GM04504 (cell line): ENCODE measurements at regions not wholly inside any gene's neighbourhood (a gene's known extent, or its start where the extent isn't known, plus 50 kb on each side); places are given as distances from the start of the nearest gene placed in this dataset.
A peak's percentile ranks its signal among the peaks of the same experiment; 100 is the strongest.
"Not testable (repeated sequence)": the region's sequence is repeated elsewhere in the genome, so short reads cannot be mapped to it uniquely, and the experiment has no call there.

Experiments
- DNase-seq: peaks from one replicate; pipeline ENCODE4 v3.0.0-alpha.2; 2012; ENCODE audit warnings: low read depth

DNA sequence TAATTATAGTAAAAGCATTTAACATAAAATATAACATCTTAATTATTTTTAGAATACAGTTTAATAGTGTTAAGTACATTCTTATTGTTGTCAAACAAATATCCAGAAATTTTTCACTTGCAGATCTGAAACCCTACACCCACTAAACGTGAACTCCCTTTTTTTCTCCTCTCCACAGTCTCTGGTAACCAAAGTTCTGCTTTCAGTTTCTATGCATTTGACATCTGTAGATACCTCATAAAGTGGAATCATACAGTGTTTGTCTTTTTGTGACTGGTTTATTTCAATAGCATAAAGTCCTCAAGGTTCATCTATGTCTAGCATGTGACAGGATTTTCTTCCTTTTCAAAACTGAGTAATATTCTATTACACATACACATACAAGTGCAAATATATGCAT lies 286.3 kb downstream of the BTBD3 start:
- no peak for DNase-seq

DNA sequence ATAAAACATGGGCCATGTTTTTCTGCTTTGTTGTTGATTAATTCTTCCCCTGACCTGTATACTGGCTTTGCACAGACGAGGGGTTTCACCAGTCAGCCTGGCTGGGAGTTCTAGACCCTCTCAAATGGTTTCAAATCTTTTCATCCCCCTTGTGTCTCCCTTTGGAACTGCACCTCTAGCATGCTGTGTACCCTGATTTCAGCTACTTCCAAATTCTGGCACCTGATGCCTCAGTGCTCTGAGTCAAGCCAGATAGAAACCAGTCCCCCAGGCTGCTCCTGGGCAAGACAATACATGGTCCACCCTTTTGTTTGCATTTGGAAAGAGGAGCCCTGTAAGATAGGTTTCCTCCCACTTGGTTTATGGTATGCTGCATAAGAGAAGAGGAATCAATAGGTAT lies 290.2 kb downstream of the BTBD3 start:
- no peak for DNase-seq

DNA sequence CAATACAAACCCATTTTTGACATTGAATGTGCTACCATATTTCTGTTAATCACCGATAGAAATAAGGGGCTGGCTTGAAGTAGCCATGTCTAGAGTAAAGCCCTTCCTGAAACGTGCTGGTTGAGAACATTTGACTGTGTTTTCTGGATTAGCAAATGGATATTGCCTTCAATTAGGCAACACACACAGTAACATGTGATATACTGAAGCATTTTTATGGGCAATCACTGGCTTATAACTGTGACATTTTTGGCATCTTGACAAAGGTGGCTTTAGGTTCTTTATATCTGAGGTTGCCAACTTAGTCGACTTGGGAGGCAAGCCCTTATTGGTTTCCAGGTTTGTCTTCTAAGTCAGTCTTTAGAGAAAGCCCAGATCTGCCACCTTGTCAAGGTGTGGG lies 292.9 kb downstream of the BTBD3 start:
- no peak for DNase-seq

DNA sequence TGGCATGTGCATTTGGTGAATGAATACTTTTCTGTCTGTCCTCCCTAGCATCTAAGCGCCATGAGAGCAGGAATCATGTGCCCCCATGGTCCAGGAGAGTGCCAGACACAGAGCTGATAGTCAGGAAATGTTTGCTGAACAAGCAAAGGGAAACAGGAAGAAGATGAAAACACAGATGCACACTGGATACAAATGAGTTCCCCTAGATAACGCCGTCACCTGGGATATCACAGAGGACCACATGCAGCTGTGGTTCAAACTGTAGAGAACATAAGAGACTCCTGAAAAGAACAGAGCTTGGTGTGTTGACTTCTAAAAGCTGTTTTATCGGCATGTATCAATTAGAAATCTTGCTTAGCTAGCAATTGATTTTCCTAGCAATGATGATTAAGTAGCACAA lies 293.7 kb downstream of the BTBD3 start:
- no peak for DNase-seq

DNA sequence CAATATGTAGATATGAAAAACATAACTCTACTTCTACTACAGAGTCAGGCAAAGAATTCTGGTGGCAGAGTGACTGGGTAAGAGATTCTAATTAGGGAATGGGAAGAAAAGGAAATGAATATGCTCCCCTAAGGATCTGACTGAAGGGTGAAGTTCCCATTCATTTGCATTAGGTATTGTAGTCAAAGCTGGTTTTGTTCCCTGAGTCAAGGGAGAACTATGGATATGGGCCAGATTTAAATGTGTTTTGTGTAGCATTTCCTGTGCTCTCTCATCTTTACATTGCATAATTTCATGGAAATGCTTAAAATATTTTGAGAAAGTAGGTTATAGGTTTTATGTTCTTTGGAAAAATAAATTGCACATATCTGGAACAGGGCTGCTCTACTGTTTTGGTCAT lies 299.7 kb downstream of the BTBD3 start:
- no peak for DNase-seq

DNA sequence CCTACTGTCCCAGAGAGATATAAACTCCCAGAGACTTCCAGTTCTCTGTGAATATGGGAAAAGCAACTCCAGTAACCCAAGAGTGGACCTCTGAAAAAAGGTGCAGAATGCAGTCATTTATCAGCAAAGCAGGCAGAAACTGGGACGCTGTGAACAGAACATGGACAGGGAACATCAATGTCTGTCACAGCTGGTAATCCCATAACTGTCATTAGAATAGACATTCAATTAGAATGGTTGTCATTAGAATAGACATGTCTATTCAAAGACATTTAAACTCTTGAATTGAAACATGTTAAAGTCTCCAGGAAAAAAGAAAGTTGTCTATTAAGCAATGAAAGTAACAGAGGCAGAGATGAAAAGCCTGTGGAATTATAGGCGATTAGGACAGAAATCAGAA lies 302.1 kb downstream of the BTBD3 start:
- no peak for DNase-seq

DNA sequence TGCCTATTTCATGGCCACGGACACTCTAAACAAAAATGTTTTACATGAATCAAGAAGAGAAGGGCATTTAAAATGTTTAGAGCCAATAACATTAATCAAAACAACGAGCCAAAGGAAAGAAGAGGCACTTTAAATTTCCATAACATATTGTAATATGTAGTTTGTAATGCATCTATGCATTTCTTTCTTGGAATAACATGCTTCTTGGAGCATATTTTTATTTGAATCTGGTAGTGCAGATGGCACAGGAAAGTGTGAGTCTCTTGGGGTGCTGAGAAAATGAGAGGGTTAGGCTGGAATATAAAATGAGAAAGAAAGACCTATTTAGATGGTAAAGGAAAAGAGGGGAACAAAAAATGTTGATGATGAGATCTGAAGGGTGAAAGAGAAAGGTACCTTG lies 305.4 kb downstream of the BTBD3 start:
- no peak for DNase-seq

DNA sequence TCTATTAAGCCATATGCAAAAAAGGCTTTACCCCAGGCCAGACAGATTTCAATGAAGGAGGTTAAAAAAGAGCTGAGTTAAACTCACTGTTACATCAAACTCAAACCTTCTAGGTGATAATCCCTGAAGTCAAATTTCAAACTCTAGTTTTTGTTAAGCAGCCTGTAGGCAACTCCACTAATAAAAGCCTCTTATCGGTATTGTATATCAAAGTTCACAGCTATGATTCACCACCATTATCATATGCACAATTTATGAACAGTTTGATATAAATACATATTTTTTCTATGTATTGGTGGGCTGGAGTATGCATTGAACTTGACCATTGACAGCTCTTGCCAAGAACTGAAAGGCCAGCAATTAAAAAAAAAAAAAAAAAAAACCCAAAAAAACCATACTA lies 308.2 kb downstream of the BTBD3 start:
- no peak for DNase-seq

DNA sequence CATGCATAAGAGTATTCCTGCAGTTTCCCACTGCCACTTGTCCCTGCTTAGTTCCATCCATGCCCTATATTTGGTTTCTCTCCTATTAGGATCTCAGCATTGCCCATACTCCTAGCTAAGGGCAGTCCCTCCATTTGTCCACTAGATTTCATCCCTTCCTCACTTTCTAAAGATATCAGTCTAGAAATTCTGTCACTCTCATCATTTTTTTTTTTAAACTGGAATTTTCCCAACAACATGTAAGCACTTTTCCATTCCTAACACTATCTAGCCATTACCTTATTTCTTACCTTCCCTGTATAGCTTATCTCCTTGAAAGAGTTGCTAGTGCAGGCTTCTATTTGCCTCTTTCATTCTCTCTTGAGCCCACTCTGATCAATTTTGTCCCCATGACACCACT lies 312.2 kb downstream of the BTBD3 start:
- DNase-seq = no peak

DNA sequence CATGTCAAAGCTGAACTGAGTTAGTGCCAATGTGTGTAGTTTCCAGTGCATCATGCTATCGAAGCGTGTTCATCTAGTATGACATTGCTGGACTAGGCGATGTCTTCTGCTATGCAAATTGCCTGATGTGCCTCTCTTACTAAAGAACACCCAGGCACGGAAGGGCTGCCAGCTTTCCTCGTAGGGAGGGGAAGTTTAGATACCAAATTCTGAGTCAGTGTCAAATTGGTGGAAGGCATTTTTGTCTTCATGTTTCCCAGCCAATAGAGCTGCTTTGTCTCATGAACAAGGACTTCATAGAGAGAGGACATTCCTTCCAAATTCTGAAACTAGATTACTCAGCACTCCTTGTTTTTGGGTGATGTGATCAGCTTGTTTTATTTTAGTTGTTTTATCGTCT lies 320.1 kb downstream of the BTBD3 start:
- peak; percentile 1 for DNase-seq

DNA sequence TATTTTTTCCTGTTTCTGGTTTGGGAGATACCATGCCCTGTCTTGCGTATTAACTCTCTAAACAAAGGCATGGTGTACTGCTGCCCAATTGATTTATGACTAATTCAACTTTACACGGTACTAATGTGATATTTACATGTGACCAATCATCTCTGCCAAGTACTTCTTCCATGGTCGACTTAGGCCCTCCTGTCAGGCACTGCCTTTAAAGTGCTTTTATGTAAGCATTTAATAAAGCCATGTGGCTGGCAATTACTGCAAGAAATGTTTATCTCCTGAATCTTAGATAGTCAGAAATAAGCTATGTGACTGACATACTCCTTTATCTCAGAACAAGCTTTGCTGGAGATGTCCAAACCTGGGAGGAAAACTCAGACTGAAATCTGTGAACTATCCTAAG lies 323.4 kb downstream of the BTBD3 start:
- no peak for DNase-seq

DNA sequence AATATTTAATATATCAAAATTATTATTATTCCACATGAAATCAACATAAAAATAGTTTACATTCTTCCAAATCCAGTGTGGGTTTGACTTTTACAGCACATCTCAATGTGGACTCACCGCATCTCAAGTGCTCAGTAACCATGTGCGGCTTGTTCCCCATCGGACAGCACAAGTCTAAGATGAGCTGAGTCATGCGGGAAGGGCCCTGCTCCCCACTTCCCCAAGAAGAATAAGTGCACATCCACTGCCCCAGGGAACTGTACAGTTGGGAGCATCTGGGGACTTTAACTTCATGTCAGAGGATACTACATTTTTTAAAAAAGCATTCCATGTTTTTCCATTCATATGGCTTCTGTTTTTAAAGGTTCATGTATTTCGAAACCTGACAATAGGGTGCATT lies 325.6 kb downstream of the BTBD3 start:
- DNase-seq = no peak

DNA sequence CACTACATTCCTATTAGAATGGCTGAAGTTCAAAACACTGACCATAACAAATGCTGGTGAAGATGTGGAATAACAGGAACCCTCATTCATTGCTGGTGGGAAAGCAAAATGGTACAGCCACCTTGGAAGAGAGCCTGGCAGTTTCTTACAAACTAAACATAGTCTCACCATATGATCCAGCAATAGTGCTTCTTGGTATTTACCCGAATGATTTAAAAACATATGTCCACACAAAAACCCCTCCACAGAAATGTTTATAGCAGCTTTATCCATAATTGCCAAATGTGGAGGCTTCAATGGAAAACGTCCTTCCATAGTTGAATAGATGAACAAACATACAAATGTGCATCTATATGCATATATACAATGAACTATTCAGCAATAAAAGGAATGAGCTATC lies 330.8 kb downstream of the BTBD3 start:
- no peak for DNase-seq

DNA sequence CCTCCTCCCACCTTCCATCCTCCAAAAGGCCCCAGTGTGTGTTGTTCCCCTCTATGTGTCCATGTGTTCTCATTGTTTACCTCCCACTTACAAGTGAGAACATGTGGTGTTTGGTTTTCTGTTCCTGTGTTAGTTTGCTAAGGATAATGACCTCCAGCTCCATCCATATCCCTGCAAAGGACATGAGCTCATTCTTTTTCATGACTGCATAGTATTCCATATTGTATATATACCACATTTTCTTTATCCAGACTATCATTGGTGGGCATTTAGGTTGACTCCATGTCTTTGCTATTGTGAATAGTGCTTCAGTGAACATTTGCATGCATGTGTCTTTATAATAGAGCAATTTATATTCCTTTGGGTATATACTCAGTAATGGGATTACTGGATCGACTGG lies 333.0 kb downstream of the BTBD3 start:
- not testable (repeated sequence) for DNase-seq

DNA sequence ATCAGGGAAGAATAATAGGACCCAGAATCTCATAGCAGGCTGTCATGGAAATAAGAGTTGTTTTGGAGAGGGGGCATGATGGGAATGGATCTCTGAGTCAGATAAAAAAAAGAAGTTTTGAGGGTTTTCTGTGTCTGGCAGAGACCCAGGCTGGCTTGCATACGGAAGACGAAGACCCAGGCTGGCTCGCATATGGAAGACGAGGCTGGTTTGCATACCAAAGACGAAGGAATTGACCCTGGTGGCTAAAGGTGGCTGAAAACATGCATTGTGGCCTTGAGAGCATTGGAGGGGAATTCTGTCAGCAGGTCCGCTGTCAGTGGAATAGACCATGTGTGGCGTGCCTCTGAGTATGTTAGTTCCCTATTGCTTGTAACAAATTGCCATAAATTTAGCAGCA lies 335.1 kb downstream of the BTBD3 start:
- no peak for DNase-seq

DNA sequence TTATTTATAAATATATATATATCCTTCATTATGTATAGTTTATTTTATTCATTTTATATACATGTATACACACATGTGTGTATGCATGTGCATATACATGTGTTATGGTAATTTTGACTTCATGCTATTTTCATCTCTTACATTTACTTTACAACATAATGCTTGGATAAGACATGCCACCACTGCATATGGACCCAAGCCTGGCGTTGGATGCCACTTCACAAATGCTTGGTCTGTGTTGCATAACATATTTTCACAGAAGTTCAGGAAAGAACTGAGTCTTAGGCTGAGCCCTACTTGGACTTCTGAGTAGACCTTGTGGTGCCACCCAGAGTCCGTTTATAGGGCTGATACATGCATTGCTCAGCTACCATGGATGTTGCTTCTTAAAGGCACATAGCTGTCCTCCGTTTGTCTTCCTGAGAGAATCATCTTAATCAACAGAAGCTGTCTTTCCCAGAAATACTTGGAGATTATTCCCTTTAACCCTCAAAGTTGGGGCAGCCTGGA lies 337.8 kb downstream of the BTBD3 start:
- DNase-seq = no peak

DNA sequence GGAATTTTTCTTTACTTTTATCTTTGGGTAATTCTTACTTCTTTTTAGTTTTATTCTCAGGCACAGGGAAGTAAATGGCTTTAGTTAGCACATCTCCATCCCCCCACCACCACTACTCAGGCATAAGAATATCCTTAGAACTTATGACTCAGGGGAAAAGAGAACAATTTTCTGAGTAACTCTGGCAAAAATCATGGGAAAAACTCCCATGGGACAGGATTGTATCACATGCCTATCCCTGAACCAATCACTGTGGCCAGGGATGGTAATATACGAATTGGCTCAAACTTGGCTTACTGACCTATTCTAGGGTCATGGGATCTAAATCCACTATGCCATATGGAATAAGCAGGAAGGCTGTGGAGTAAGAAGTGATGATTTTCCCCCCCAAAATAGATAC lies 339.1 kb downstream of the BTBD3 start:
- DNase-seq = no peak

DNA sequence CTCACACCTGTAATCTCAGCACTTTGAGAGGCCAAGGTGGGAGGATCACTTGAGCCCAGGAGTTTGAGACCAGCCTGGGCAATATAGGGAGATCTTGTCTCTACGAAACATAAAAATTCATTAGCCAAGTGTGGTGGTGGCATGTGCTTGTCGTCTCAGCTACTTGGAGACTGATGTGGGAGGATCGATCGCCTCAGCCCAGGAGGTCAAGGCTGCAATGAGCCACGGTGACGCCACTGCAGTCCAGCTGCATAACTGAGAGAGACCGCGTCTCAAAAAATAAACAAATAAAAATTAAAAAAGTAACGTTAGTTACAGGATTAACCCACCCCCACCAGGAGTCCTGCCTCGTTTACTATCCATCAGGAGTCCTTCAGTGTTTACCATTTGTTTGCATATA lies 345.1 kb downstream of the BTBD3 start:
- DNase-seq = no peak

DNA sequence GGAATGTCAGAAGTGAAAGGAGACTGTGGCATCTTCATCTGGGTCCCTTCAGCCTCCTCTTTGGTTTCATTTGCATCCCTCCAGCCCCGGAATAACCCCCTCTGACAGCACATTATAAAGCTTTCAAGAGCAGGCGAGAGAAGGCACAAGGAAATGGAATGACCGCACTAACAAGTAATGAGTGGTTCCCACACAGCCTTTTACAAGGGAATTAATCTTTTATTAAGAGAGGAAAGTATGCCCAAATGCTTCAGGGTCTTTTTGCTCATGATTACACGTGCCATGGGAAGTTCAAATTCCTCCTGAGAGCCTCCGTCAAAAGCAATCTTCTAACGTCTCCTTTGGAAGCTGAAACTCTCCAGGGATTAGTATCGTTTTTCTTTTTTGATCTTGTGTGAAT lies 347.0 kb downstream of the BTBD3 start:
- no peak for DNase-seq

DNA sequence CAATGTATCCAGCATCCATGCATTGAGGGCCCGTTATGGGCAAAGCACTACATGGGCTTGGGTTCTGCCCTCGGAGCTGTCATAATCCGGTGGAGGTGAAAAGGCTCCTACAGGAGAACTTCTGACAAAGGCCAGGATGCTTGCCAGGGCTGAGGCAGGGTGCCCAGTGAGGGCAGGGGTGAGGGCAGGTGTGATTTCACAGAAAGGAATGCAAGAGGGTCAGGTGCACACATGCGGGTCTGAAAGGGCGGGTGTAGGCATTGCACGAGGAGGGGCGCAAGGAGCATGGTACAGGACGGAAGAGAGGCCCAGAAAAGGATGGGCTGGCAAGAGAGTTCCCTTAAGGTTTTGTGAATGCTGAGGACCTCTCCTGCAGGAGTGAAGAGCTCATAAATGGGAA lies 348.0 kb downstream of the BTBD3 start:
- DNase-seq = no peak

DNA sequence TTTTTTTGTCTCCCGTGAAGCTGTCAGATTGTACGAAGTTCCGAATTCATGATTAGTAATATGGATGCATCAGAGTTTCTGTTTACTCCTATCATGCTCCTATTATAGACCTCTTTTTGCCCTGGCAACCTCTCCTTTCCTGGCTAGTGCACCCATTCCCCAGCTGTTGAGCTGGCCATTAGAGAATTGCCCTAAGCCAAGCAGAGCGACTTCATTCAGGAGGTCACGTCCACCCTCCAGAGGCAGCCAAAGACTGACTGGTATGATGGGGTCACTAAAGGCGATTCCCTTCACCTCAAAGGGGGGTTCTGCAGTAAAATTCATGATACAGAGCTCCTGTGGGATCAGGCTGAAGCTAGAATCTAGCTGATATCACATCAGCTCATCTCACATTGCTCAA lies 351.9 kb downstream of the BTBD3 start:
- no peak for DNase-seq

DNA sequence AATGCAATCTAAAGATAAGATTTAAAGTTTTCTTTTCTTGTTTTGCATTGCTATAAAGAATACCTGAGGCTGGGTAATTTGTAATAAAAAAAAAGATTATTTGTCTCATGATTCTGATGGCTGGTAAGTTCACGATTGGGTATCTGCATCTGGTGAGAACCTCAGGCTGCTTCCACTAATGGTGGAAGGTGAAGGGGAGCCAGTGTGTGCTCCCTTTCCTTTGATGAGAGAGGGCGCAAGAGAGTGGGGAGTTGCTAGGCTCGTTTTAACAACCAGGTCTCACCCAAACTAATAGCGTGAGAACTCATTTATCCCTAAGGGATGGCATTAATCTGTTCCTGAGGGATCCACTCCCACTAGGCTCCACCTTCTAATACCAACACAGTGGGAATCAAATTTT lies 353.2 kb downstream of the BTBD3 start:
- DNase-seq = no peak

DNA sequence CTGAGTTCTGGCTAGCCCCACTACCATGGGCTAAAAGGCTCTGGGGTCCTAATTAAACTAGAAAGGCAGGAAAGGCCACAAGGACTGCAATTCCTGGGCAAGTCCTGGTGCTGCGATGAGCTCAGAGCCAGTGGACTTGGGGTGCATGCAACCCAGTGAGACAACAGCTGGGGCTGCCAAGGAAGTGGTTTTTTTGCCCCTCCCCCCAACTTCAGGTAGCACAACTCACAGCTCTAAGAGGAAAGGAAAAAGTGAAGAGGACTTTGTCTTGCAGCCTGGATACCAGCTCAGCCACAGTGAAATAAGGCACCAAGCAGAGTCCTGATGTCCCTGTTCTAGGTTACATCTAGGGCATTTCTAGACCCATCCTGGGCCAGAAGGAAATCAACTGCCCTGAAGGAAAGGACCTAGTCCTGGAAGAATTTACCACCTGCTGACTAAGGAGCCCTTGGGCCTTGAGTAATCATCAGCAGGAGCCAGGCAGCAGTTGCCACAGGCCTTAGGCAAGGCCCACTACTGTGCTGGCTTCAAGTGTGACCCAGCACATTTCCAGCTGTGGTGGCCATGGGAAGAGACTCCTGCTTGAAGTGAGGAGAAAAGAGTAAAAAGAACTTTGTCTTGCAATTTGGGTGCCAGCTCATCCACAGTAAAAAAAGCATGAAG lies 358.4 kb downstream of the BTBD3 start:
- no peak for DNase-seq

DNA sequence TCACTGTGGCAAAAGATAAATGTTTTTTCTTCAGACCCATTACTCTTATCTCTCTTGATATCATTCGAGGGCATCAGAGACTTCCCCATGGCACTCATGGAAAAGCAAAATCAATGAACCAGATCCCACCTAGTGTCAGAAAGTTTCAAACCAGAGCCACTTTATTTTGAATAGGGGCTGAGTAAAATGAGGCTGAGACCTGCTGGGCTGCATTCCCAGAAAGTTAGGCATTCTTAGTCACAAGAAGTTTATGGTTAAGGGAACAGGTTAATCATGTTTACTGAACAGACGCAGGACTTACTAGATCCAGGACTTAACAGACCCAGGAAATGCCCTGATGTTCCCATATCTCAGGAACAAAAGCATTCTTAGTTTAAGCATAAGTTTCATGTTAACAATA lies 369.9 kb downstream of the BTBD3 start:
- no peak for DNase-seq

DNA sequence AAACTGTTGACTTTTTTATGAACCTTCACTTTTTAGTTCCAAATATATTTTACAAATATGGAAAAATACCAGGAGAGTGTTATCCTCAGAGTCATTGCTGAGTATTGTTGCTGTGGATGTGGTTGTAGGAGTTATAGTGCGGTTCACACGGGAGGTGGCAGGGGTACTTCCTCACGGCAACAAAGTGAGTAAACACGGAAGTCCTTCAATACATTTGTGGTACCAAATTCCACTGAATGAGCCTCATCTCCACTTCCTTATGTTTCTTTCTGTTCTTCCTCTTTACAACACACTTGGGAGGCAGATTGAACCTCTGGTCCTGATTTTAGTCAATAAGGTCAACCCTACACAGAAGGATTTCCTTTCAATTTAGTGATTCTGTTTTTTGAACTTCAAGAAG lies 371.8 kb downstream of the BTBD3 start:
- DNase-seq = no peak
